Body of pancreas (tissue), 4 donors: ENCODE measurements at regions not wholly inside any gene's neighbourhood (a gene's known extent, or its start where the extent isn't known, plus 50 kb on each side); places are given as distances from the start of the nearest gene placed in this dataset.

Source experiments
- POLR2A ChIP-seq, 3 donors: fragments of 450-650 bp; IDR thresholded peaks; one replicate each; pipeline ENCODE4 v1.6.1; 2016; ENCODE audit warnings: antibody characterized with exemption in 3 of 3, mild to moderate bottlenecking in 2 of 3
- TF ChIP-seq, protein P1 (sequence below), 7 experiments: fragments of 450-650 bp in 4 of 7; fragments of 200-600 bp in 3 of 7; sonication (generic) in 3 of 7; IDR thresholded peaks; one replicate each; pipeline ENCODE4 v1.5.1; 2016 to 2019; ENCODE audit warnings: antibody characterized with exemption in 7 of 7

GRCh38 chr3:72032441-72033135 is 247.6 kb upstream of the PROK2 start:
- TF ChIP-seq, protein P1, sequence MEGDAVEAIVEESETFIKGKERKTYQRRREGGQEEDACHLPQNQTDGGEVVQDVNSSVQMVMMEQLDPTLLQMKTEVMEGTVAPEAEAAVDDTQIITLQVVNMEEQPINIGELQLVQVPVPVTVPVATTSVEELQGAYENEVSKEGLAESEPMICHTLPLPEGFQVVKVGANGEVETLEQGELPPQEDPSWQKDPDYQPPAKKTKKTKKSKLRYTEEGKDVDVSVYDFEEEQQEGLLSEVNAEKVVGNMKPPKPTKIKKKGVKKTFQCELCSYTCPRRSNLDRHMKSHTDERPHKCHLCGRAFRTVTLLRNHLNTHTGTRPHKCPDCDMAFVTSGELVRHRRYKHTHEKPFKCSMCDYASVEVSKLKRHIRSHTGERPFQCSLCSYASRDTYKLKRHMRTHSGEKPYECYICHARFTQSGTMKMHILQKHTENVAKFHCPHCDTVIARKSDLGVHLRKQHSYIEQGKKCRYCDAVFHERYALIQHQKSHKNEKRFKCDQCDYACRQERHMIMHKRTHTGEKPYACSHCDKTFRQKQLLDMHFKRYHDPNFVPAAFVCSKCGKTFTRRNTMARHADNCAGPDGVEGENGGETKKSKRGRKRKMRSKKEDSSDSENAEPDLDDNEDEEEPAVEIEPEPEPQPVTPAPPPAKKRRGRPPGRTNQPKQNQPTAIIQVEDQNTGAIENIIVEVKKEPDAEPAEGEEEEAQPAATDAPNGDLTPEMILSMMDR (IDR thresholded peaks at IDR 0.05): no peak
- TF ChIP-seq POLR2A (IDR thresholded peaks at IDR 0.05): no peak
